ENCODE measurements at regions not wholly inside any gene's neighbourhood (a gene's known extent, or its start where the extent isn't known, plus 50 kb on each side); places are given as distances from the start of the nearest gene placed in this dataset.

GRCh38 chr11:27761356-27761755 is 61.1 kb upstream of the BDNF start:
- Histone ChIP-seq H3K4me1 (no peaks in the 10 kb centered on the region), H3K27me3 (no peaks in the 10 kb centered on the region), H3K36me3 (ENCODE audit: low read depth, missing control alignments) (no peaks in the 10 kb centered on the region), H3K9me3 (no peaks in the 10 kb centered on the region), H3K27ac (no peak overlapping the region), H3K4me3 (no peak overlapping the region)
- 80 to 83% methylated on average over 6 of the region's 6 CpGs for WGBS, 2 donors
- intact Hi-C loops (cut with DNase I; ENCODE audit: low total_unique reads): no loop called here
- no peak for DNase-seq
- TF ChIP-seq POLR2A (IDR thresholded peaks at IDR 0.05): no peak
- TF ChIP-seq CTCF (IDR thresholded peaks at IDR 0.05): no peak

- H3K36me3 ChIP-seq (ENCODE audit: low read depth, missing control alignments): no peaks in the 10 kb centered on the region
- intact Hi-C loops (cut with DNase I; ENCODE audit: low total_unique reads): no loop called here
- H3K27me3 ChIP-seq: no peaks in the 10 kb centered on the region
- no peak overlapping the region for H3K4me3 ChIP-seq
- DNase-seq: no peak
- no peak overlapping the region for H3K27ac ChIP-seq
- TF ChIP-seq POLR2A (IDR thresholded peaks at IDR 0.05) (no peak), CTCF (IDR thresholded peaks at IDR 0.05) (no peak)
- WGBS, 2 donors: 56 to 80% methylated on average over 2 of the region's 2 CpGs
- H3K4me1 ChIP-seq: no peaks in the 10 kb centered on the region
- no peaks in the 10 kb centered on the region for H3K9me3 ChIP-seq
Measured at GRCh38 chr11:27757953-27758352, 57.7 kb upstream of the BDNF start.

GRCh38 chr11:27754035-27755017 is 54.1 kb upstream of the BDNF start:
- intact Hi-C loops (cut with DNase I; ENCODE audit: low total_unique reads): no loop called here
- DNase-seq: no peak
- 57 to 59% methylated on average over 13 of the region's 13 CpGs for WGBS, 2 donors

More at GRCh38 chr11:27754035-27755017, 54.1 kb upstream of the BDNF start:
- Histone ChIP-seq H3K4me1 (no peaks in the 10 kb centered on the region), H3K36me3 (ENCODE audit: low read depth, missing control alignments) (no peaks in the 10 kb centered on the region), H3K4me3 (no peak overlapping the region), H3K9me3 (no peaks in the 10 kb centered on the region), H3K27ac (no peak overlapping the region), H3K27me3 (no peaks in the 10 kb centered on the region)
- TF ChIP-seq CTCF (IDR thresholded peaks at IDR 0.05): no peak
- TF ChIP-seq POLR2A (IDR thresholded peaks at IDR 0.05): no peak

All from testis (tissue), 2 donors.